HL-60 (cell line): ENCODE measurements at regions not wholly inside any gene's neighbourhood (a gene's known extent, or its start where the extent isn't known, plus 50 kb on each side); places are given as distances from the start of the nearest gene placed in this dataset.

ENCODE experiments used
- DNase-seq, 2 experiments: peaks; one replicate each; pipeline ENCODE4 v3.0.0-alpha.2; 2010 to 2020; ENCODE audit warnings: low read depth in 1 of 2, low spot score in 1 of 2
- H3K27ac ChIP-seq: fragments of 250-450 bp; sonication (Bioruptor Pico); replicated peaks from 2 replicates; pipeline ENCODE4 v1.5.1; 2020; ENCODE audit warnings: mild to moderate bottlenecking, moderate library complexity
- H3K27me3 ChIP-seq: fragments of 250-450 bp; sonication (Bioruptor Pico); 2 replicates; pipeline ENCODE4 v1.5.1; 2021; ENCODE audit warnings: mild to moderate bottlenecking, moderate library complexity; ENCODE audit not compliant: insufficient read depth, poor library complexity, severe bottlenecking
- H3K4me3 ChIP-seq: replicated peaks from 2 replicates; pipeline ENCODE4 v1.5.1; 2011; ENCODE audit warnings: mild to moderate bottlenecking, control low read depth, low read length; ENCODE audit not compliant: insufficient read depth
- GABPA ChIP-seq: IDR thresholded peaks from 2 replicates; pipeline ENCODE4 v1.6.1; 2012; ENCODE audit warnings: low read depth
- POLR2AphosphoS5 ChIP-seq: IDR thresholded peaks from 2 replicates; pipeline ENCODE4 v1.6.1; 2012; ENCODE audit warnings: low read depth
- SPI1 ChIP-seq: IDR thresholded peaks from 2 replicates; pipeline ENCODE4 v1.6.1; 2012; ENCODE audit warnings: low read depth, mild to moderate bottlenecking, borderline replicate concordance
- TF ChIP-seq, protein P1 (sequence below): IDR thresholded peaks from 2 replicates; pipeline ENCODE4 v1.6.1; 2012; ENCODE audit warnings: low read depth; ENCODE audit not compliant: insufficient replicate concordance
- TF ChIP-seq, protein P2 (sequence below): IDR thresholded peaks from one replicate; pipeline ENCODE4 v1.5.1; 2011; ENCODE audit warnings: low read length, control low read depth, inconsistent platforms; ENCODE audit not compliant: insufficient read depth

DNA sequence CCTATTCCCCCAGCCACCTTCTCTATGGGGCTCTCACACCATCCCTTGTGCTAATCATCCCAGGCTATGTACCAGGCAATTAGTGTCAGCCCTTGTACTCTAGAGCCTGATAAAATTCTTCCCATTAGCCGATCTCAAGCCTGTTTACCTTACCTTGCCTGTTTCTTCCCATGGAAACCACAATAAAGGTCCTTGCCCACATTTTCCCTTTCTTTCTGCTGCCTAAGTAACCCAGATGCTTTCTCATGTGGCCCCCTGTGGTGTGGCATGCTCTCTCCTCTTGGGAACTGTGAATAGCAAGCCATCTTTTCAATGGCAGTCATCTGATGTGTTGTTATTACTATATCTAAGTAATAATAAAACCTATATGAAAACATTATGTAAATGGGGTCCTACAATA, 265.8 kb upstream of the ELAC2 start:
- Histone ChIP-seq H3K27me3 (no peaks in the 10 kb centered on the region), H3K27ac (no peak overlapping the region), H3K4me3 (no peak overlapping the region)
- no peak for TF ChIP-seq POLR2AphosphoS5
- TF ChIP-seq, protein P1, sequence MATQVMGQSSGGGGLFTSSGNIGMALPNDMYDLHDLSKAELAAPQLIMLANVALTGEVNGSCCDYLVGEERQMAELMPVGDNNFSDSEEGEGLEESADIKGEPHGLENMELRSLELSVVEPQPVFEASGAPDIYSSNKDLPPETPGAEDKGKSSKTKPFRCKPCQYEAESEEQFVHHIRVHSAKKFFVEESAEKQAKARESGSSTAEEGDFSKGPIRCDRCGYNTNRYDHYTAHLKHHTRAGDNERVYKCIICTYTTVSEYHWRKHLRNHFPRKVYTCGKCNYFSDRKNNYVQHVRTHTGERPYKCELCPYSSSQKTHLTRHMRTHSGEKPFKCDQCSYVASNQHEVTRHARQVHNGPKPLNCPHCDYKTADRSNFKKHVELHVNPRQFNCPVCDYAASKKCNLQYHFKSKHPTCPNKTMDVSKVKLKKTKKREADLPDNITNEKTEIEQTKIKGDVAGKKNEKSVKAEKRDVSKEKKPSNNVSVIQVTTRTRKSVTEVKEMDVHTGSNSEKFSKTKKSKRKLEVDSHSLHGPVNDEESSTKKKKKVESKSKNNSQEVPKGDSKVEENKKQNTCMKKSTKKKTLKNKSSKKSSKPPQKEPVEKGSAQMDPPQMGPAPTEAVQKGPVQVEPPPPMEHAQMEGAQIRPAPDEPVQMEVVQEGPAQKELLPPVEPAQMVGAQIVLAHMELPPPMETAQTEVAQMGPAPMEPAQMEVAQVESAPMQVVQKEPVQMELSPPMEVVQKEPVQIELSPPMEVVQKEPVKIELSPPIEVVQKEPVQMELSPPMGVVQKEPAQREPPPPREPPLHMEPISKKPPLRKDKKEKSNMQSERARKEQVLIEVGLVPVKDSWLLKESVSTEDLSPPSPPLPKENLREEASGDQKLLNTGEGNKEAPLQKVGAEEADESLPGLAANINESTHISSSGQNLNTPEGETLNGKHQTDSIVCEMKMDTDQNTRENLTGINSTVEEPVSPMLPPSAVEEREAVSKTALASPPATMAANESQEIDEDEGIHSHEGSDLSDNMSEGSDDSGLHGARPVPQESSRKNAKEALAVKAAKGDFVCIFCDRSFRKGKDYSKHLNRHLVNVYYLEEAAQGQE = no peak
- TF ChIP-seq GABPA = no peak
- TF ChIP-seq, protein P2, sequence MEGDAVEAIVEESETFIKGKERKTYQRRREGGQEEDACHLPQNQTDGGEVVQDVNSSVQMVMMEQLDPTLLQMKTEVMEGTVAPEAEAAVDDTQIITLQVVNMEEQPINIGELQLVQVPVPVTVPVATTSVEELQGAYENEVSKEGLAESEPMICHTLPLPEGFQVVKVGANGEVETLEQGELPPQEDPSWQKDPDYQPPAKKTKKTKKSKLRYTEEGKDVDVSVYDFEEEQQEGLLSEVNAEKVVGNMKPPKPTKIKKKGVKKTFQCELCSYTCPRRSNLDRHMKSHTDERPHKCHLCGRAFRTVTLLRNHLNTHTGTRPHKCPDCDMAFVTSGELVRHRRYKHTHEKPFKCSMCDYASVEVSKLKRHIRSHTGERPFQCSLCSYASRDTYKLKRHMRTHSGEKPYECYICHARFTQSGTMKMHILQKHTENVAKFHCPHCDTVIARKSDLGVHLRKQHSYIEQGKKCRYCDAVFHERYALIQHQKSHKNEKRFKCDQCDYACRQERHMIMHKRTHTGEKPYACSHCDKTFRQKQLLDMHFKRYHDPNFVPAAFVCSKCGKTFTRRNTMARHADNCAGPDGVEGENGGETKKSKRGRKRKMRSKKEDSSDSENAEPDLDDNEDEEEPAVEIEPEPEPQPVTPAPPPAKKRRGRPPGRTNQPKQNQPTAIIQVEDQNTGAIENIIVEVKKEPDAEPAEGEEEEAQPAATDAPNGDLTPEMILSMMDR = no peak
- TF ChIP-seq SPI1 = no peak
- no peak for DNase-seq

DNA sequence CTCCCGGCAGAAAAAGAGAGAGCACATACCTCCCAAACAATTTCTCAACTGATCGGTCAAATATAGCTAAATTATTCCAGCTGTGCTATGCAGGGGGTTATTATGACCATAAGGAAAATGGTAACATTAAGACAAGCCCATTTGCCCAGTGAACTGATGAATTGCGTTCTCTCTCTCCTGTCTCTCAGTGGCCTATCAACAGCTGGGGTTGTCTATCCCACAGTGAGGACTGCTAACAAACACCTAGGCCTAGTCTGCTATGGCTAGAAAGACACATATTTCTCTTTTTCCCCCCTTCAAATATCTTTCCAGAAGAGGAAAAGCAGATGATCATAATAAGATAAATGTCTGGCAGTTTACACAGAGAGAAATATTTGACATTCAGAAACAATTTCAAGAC, 263.8 kb upstream of the ELAC2 start:
- DNase-seq = no peak
- no peak overlapping the region for H3K27ac ChIP-seq
- H3K4me3 ChIP-seq = no peak overlapping the region
- TF ChIP-seq, protein P1 = no peak
- TF ChIP-seq POLR2AphosphoS5 (no peak), GABPA (no peak), SPI1 (no peak)
- TF ChIP-seq, protein P2 = no peak
- H3K27me3 ChIP-seq = no peaks in the 10 kb centered on the region

DNA sequence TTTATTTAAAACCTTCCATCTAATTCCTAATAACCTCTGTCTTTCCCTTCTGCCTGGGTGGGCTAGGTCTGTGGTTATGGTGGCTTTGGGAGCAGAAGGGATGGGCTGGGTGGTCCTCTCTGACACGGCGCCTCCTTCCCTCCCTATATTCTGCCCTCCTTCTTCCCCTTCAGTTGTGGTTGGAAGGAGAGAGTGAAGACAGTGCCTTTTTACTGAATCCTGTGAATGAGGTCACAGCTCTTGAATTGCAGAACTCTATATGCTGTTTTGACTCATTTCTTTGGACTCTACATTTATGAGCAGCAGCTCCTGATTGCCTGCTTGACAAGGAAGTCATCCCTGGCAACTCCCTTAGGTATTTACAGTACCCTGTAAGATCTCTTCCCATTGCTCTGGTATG, 256.0 kb upstream of the ELAC2 start:
- no peak for DNase-seq
- TF ChIP-seq SPI1 (no peak), POLR2AphosphoS5 (no peak), GABPA (no peak)
- TF ChIP-seq, protein P2 = no peak
- TF ChIP-seq, protein P1 = no peak
- H3K27ac ChIP-seq = no peak overlapping the region

More for the DNA sequence above, 256.0 kb upstream of the ELAC2 start:
- H3K27me3 ChIP-seq = no peaks in the 10 kb centered on the region
- no peak overlapping the region for H3K4me3 ChIP-seq
